Duodenal mucosa (tissue), 2 donors: ENCODE measurements at regions not wholly inside any gene's neighbourhood (a gene's known extent, or its start where the extent isn't known, plus 50 kb on each side); places are given as distances from the start of the nearest gene placed in this dataset.

Source experiments
- H3K27ac ChIP-seq: one replicate; pipeline ENCODE4 v1.7.0; 2013; ENCODE audit warnings: low read depth, low read length
- H3K27me3 ChIP-seq, 2 donors: one replicate each; pipeline ENCODE4 v1.7.0; 2013; ENCODE audit warnings: low read length in 2 of 2, control low read depth in 1 of 2; ENCODE audit not compliant: insufficient read depth in 2 of 2, control insufficient read depth in 1 of 2
- H3K36me3 ChIP-seq, 2 donors: one replicate each; pipeline ENCODE4 v1.7.0; 2013; ENCODE audit warnings: low read length in 2 of 2, control low read depth in 1 of 2; ENCODE audit not compliant: insufficient read depth in 2 of 2, control insufficient read depth in 1 of 2
- H3K4me1 ChIP-seq, 2 donors: one replicate each; pipeline ENCODE4 v1.7.0; 2013; ENCODE audit warnings: low read length in 2 of 2, control low read depth in 1 of 2; ENCODE audit not compliant: insufficient read depth in 2 of 2, control insufficient read depth in 1 of 2
- H3K4me3 ChIP-seq, 2 donors: one replicate each; pipeline ENCODE4 v1.7.0; 2013; ENCODE audit warnings: low read length in 2 of 2, low read depth in 1 of 2
- H3K9ac ChIP-seq, 2 donors: one replicate each; pipeline ENCODE4 v1.7.0; 2013; ENCODE audit warnings: low read length in 2 of 2, low read depth in 1 of 2
- H3K9me3 ChIP-seq, 2 donors: one replicate each; pipeline ENCODE4 v1.7.0; 2013; ENCODE audit warnings: low read length in 2 of 2, control low read depth in 1 of 2; ENCODE audit not compliant: control insufficient read depth in 1 of 2

DNA sequence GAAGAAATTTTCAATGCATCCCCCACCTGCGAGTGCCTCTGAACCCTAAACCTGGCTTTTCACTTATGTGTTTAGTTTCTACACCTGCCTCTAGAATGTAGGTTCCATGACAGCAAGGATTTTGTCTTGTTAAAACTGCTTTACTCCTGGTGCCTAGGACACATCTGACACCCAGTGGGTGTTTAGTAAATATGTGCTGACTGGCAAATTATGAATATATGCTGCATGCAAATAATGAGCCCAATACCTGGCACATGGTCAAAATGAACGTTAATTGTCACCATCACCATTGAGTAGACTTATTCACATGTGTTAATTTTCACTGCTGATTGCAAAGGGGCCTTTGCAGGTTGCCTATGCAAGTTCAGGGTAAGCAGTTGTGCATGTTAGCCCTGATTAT is 249.9 kb upstream of the WWC1 start:
- peaks cover 10 to 12% of the 10 kb centered on the region in 2 donors for H3K27me3 ChIP-seq
- H3K9me3 ChIP-seq, result no peaks in the 10 kb centered on the region
- no peaks in the 10 kb centered on the region for H3K4me1 ChIP-seq
- no peak overlapping the region for H3K4me3 ChIP-seq
- no peak overlapping the region for H3K27ac ChIP-seq
- no peak overlapping the region for H3K9ac ChIP-seq
- H3K36me3 ChIP-seq, result no peaks in the 10 kb centered on the region

DNA sequence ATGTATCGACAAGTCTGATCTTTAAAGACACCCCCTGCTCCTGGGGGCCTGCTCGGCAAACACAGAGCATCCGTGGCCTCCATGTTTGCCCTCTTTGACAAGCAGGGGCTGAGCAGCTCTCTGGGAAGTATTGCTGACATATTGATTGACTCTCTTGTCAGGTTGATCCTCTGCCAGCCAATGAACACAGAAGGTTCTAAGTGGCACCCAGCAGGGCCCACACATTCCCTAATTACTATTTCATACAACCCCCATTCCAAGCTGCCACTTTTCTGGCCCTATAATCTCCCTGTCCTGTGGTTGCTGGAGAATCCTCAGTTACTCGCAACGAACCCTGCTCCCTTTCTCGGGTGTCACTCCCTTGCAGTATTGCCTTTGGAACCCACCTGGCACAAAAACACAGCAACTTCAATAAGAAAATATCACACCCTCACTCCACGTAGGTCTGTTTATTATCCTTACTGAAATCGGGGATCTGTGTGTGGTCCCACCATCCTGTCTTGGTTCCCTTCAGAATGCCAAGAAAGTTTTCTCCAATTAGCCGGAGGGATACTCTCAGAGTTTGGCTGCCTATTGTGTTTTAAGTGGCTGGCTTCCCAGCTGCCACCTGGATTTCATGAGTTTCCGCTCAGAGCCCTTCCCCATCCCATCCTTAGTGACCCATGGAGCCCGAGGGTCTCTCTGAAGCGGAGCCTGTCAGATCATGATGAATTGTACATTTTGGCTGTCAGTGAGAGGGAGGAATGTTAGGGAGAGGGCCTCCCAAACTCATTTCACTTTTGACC is 249.0 kb upstream of the WWC1 start:
- Histone ChIP-seq H3K27me3 (peaks cover 10 to 12% of the 10 kb centered on the region in 2 donors), H3K9me3 (no peaks in the 10 kb centered on the region), H3K36me3 (no peaks in the 10 kb centered on the region), H3K27ac (no peak overlapping the region), H3K4me1 (no peaks in the 10 kb centered on the region), H3K4me3 (no peak overlapping the region), H3K9ac (no peak overlapping the region)

DNA sequence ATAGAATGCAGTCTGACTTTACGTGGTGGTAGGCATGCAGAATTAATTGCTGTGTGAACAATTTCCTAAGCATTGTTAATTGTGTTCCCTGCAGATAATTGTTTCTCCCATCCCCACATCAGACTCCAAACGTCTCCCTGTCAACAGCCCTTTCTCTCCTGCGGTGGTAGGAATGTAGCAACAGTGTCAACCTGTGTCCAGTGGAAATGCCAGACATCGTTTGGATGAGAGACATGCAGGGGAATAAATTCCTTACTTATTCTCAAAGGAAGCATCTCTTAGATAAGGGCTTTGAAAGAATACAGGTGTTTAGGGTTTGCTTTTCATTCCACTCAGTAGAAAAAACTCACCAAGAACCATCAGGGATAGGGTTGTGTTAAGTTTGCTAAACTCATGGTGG is 245.3 kb upstream of the WWC1 start:
- H3K4me1 ChIP-seq, result no peaks in the 10 kb centered on the region
- no peak overlapping the region for H3K27ac ChIP-seq
- H3K9ac ChIP-seq, result no peak overlapping the region
- H3K27me3 ChIP-seq, result no peaks in the 10 kb centered on the region
- no peak overlapping the region for H3K4me3 ChIP-seq
- H3K36me3 ChIP-seq, result no peaks in the 10 kb centered on the region
- no peaks in the 10 kb centered on the region for H3K9me3 ChIP-seq

DNA sequence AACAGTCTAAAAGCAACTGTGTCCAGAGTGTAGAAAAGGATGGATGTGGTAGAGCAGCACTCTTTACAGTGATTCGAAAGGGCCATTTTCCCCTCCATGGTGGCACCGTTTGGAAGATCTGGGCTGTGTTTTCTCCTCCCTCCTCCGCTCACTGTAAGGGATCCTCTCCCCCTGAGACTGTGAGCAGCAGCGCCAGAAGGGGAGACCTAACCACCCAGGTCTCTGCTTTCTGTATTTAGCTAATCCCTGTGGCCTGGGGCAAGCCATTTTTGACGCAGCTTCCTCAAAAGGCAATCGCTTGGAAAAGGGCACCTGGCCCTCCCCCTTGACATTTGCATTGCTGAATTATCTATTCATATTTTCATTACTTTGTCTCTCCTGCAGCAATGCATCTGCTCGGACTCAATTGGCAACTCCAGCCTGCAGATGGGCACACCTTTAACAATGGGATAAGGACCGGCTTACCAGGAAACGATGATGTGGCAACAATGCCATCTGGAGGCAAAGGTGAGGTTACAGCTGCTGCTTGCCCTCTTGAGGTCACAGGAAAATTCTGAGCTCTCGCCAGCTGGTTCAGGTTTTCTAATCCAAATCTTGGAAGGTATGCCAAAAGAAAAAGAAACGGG is 244.3 kb upstream of the WWC1 start:
- H3K4me3 ChIP-seq, result no peak overlapping the region
- H3K9ac ChIP-seq, result no peak overlapping the region
- no peaks in the 10 kb centered on the region for H3K36me3 ChIP-seq
- no peaks in the 10 kb centered on the region for H3K4me1 ChIP-seq
- no peak overlapping the region for H3K27ac ChIP-seq
- H3K27me3 ChIP-seq, result no peaks in the 10 kb centered on the region
- H3K9me3 ChIP-seq, result no peaks in the 10 kb centered on the region

DNA sequence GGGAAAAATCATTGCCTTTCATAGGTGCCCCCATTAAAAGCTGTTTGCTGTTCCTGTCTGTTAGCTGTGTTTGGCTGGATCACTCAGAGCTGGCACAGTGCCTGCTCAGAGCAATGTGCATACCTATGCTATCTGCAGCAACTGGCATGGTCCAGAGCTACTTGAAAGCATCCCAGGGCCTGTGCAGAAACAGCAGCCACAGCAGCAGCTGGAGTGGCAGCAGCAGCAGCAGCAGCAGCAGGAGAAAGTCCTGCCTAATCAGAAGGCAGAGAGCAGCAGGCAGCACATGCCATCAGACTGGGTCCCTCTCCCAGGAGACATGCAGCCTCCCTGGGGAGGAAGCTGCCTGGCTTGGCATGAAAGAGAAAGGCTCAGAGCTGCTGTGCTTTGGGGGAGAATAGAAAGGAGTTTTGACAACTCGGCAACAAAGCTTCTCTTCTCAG is 243.8 kb upstream of the WWC1 start:
- H3K27ac ChIP-seq, result no peak overlapping the region
- H3K9me3 ChIP-seq, result no peaks in the 10 kb centered on the region

DNA sequence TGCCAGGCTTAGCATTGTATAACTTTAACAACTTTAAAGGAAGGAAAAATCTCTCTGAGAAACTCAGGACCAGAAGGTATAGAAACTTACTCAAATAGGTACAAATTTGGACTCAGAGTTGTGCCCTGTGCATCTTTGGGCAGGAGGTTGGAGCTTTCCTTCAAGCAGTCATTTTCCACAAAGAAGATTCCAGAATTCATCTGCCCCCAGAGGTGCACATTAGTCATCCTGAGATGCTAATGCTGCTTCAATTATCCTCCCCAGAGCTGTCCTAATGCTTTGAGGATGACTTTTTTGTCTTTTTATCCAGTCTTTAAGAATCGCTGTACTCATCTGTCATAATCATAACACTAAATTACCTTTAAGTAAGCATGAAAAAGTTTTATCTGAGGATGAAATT is 243.0 kb upstream of the WWC1 start:
- no peak overlapping the region for H3K4me3 ChIP-seq
- no peaks in the 10 kb centered on the region for H3K36me3 ChIP-seq
- H3K27ac ChIP-seq, result no peak overlapping the region
- no peaks in the 10 kb centered on the region for H3K4me1 ChIP-seq
- no peaks in the 10 kb centered on the region for H3K27me3 ChIP-seq
- no peaks in the 10 kb centered on the region for H3K9me3 ChIP-seq
- no peak overlapping the region for H3K9ac ChIP-seq

More for the DNA sequence above, 243.8 kb upstream of the WWC1 start:
- no peaks in the 10 kb centered on the region for H3K36me3 ChIP-seq
- H3K9ac ChIP-seq, result no peak overlapping the region
- H3K4me3 ChIP-seq, result no peak overlapping the region
- H3K27me3 ChIP-seq, result no peaks in the 10 kb centered on the region
- H3K4me1 ChIP-seq, result no peaks in the 10 kb centered on the region

DNA sequence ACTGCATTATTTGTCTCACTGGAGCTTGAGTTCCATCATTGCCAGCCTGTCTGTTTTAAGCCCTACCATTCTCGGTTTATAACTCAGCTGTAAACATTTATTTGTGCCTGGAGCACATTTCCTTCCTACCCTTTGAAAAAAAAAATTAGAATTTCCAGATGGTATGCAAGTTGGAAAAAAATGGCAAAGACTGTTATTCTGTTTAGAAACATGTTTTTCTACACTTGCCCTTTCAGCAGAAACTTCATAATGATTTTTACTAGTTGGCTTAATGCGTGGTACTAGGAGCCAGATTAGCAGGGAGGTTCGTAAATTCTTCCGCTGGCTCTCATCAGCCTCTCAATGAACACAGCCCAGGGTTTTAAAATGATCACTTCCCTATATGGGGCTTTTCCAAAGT is 238.8 kb upstream of the WWC1 start:
- no peak overlapping the region for H3K27ac ChIP-seq
- no peak overlapping the region for H3K9ac ChIP-seq
- no peaks in the 10 kb centered on the region for H3K4me1 ChIP-seq
- no peaks in the 10 kb centered on the region for H3K9me3 ChIP-seq
- H3K4me3 ChIP-seq, result no peak overlapping the region
- no peaks in the 10 kb centered on the region for H3K36me3 ChIP-seq
- H3K27me3 ChIP-seq, result no peaks in the 10 kb centered on the region

DNA sequence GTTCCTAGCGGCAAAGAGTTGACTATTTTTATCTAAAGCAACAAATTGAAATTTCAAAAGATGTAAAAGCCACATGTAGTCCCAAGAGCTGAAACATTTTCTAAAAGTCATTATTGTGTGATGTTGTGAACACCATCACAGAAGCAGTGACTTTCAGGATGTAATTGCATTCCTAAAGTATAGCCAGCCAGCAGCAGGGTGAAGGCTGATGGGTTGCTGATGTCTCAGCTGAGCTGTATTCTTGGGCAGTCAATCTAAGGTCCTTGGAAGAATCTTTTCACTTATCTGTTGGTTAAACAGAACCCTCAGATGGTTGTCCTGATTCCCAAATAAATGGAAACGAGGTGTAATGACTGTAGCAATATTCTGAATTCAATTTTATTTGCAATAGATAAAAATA is 237.4 kb upstream of the WWC1 start:
- no peak overlapping the region for H3K27ac ChIP-seq

DNA sequence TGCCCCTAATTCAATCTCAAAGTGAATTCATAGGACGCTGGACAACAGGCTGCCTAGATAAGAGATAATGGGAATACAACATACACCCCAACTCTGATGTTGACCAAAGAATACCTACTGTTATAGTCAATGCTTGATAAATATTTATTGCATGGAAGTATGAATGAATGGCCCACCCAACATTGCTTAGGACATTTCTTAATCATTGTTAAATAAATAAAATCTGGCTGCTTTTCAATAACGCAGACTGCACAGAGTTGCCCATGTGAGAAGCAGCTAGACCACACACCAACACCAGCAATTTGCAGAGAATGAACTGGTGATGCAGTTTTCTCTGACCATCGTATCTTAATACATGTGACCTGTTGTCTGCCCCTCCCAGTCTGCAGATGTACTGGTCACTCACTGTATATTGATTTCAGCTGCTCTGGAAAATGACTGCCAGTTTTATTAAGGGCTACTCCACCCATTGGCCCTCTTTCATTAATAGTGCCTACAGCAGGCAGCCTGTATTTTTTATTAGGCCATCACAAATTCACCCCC is 236.2 kb upstream of the WWC1 start:
- H3K4me3 ChIP-seq, result no peak overlapping the region
- H3K27ac ChIP-seq, result no peak overlapping the region
- H3K36me3 ChIP-seq, result no peaks in the 10 kb centered on the region
- H3K9ac ChIP-seq, result no peak overlapping the region
- no peaks in the 10 kb centered on the region for H3K27me3 ChIP-seq
- H3K9me3 ChIP-seq, result peaks cover 0 to 4% of the 10 kb centered on the region in 2 donors
- no peaks in the 10 kb centered on the region for H3K4me1 ChIP-seq

More for the DNA sequence above, 237.4 kb upstream of the WWC1 start:
- Histone ChIP-seq H3K36me3 (no peaks in the 10 kb centered on the region), H3K27me3 (no peaks in the 10 kb centered on the region), H3K4me1 (no peaks in the 10 kb centered on the region), H3K9ac (no peak overlapping the region), H3K9me3 (peaks cover 0 to 4% of the 10 kb centered on the region in 2 donors), H3K4me3 (no peak overlapping the region)

DNA sequence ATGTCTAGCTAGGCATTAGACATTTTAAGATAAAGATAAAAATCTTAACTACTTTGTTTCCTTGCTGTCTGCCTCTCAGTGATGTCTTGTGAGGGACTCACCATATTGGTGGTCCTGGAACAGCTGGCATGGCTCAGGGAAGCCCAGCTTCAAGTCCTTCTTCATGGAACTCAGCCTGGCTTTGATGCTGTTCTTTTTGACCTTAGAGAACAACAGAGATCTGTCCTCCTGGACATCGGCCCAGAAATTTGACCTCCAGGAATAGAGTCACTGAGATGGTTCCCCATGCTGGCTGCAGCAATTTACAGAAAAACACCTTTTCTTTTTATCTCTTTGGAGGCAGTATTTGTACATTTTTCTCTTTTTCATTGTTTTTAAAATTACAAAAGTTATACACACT is 235.5 kb upstream of the WWC1 start:
- H3K27ac ChIP-seq, result no peak overlapping the region
- H3K36me3 ChIP-seq, result no peaks in the 10 kb centered on the region
- H3K4me1 ChIP-seq, result no peaks in the 10 kb centered on the region
- no peak overlapping the region for H3K9ac ChIP-seq
- no peaks in the 10 kb centered on the region for H3K27me3 ChIP-seq
- no peak overlapping the region for H3K4me3 ChIP-seq
- peaks cover 0 to 4% of the 10 kb centered on the region in 2 donors for H3K9me3 ChIP-seq
